Keratinocyte (primary cell): ENCODE measurements at regions not wholly inside any gene's neighbourhood (a gene's known extent, or its start where the extent isn't known, plus 50 kb on each side); places are given as distances from the start of the nearest gene placed in this dataset.

Source experiments
- DNase-seq: peaks from one replicate; pipeline ENCODE4 v3.0.0-alpha.2; 2011; ENCODE audit warnings: low read depth, missing footprints, low spot score
- FAIRE-seq: peaks from 2 replicates; lab custom pipeline; 2011; peaks lifted over from hg19 to GRCh38; lab: Jason Lieb, UNC
- H2AFZ ChIP-seq: 2 replicates; pipeline ENCODE4 v1.6.0; 2012; ENCODE audit warnings: low read length, control low read depth, inconsistent platforms; ENCODE audit not compliant: control insufficient read depth
- H3K27ac ChIP-seq: 2 replicates; pipeline ENCODE4 v1.5.1; 2011; ENCODE audit warnings: low read length; ENCODE audit not compliant: control insufficient read depth, insufficient read depth
- H3K27me3 ChIP-seq: 3 replicates; pipeline ENCODE4 v1.6.0; 2011; ENCODE audit warnings: low read length; ENCODE audit not compliant: control insufficient read depth, insufficient read depth; ENCODE audit errors: extremely low read depth
- H3K36me3 ChIP-seq, 2 experiments: 2 replicates in 1 of 2; 3 replicates in 1 of 2; pipeline ENCODE4 v1.5.1; 2011; ENCODE audit warnings: low read length in 2 of 2, mild to moderate bottlenecking in 1 of 2; ENCODE audit not compliant: control insufficient read depth in 2 of 2, insufficient read depth in 2 of 2; ENCODE audit errors: extremely low read depth in 1 of 2
- H3K4me1 ChIP-seq: 3 replicates; pipeline ENCODE4 v1.5.1; 2011; ENCODE audit warnings: low read length; ENCODE audit not compliant: control insufficient read depth, insufficient read depth; ENCODE audit errors: extremely low read depth
- H3K4me2 ChIP-seq: 3 replicates; pipeline ENCODE4 v1.6.0; 2011; ENCODE audit warnings: low read depth, low read length; ENCODE audit not compliant: control insufficient read depth, insufficient read depth; ENCODE audit errors: extremely low read depth
- H3K4me3 ChIP-seq, 3 experiments: fragments of 200-600 bp in 1 of 3; sonication (generic) in 1 of 3; 2 replicates in 2 of 3; 3 replicates in 1 of 3; pipeline ENCODE4 v1.5.1; 2011 to 2016; ENCODE audit warnings: low read length in 3 of 3, mild to moderate bottlenecking in 3 of 3, control low read depth in 2 of 3, inconsistent platforms in 1 of 3, low read depth in 1 of 3, mixed read lengths in 1 of 3, mixed run types in 1 of 3, moderate library complexity in 1 of 3; ENCODE audit not compliant: control insufficient read depth in 2 of 3, insufficient read depth in 2 of 3; ENCODE audit errors: extremely low read depth in 1 of 3
- H3K79me2 ChIP-seq: 2 replicates; pipeline ENCODE4 v1.6.0; 2012; ENCODE audit warnings: low read length; ENCODE audit not compliant: control insufficient read depth, insufficient read depth
- H3K9ac ChIP-seq: 3 replicates; pipeline ENCODE4 v1.6.0; 2011; ENCODE audit warnings: low read length; ENCODE audit not compliant: control insufficient read depth, insufficient read depth; ENCODE audit errors: extremely low read depth
- H3K9me1 ChIP-seq: 3 replicates; pipeline ENCODE4 v1.6.0; 2011; ENCODE audit warnings: low read length; ENCODE audit not compliant: control insufficient read depth, insufficient read depth; ENCODE audit errors: extremely low read depth
- H3K9me3 ChIP-seq: 2 replicates; pipeline ENCODE4 v1.5.1; 2012; ENCODE audit warnings: low read depth, low read length; ENCODE audit not compliant: control insufficient read depth
- H4K20me1 ChIP-seq: 3 replicates; pipeline ENCODE4 v1.6.0; 2011; ENCODE audit warnings: low read length; ENCODE audit not compliant: control insufficient read depth, insufficient read depth; ENCODE audit errors: extremely low read depth
- EZH2 ChIP-seq: IDR thresholded peaks from one replicate; pipeline ENCODE4 v1.6.1; 2012; ENCODE audit warnings: inconsistent platforms, mild to moderate bottlenecking, low read length, moderate library complexity
- dilution Hi-C: fragments of 300-500 bp; cut with MboI; formaldehyde crosslinking; loops from one replicate; pipeline ENCODE4 v1.7.0; 2020; ENCODE audit warnings: low sequenced_read_pairs; ENCODE audit not compliant: extremely low pct_ligation_motif_present
- TF ChIP-seq, protein P1 (sequence below), 3 experiments: IDR thresholded peaks in 1 of 3; conservative IDR thresholded peaks in 1 of 3; optimal IDR thresholded peaks in 1 of 3; 2 replicates in 2 of 3; 3 replicates in 1 of 3; pipeline versions ENCODE3 to v1.5.1; 2011; ENCODE audit warnings: low read length in 3 of 3, mild to moderate bottlenecking in 3 of 3, moderate library complexity in 2 of 3, control low read depth in 1 of 3, inconsistent platforms in 1 of 3; ENCODE audit not compliant: insufficient read depth in 2 of 3; ENCODE audit errors: extremely low read depth in 1 of 3

DNA sequence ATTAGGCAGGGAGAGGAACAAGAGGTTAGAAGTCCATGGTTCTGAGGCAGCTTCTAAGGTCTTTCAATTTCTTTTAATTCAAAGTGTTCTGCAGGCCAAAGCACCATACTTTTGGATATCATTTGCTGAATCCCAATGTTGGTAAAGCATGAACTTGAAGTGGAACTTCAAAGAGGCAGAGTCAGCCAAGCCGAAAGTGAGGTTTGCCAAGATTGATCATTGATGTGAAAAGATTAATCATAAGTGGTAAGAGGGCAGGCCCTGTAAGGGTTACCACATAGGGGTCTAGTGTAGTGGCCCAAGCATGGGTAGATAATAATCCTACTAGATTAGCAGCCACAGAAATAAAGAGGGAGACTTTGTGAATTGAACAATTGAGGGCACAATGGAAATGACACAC lies 191.7 kb upstream of the DIO2 start:
- H3K27ac ChIP-seq = no peak overlapping the region
- no peak for FAIRE-seq

DNA sequence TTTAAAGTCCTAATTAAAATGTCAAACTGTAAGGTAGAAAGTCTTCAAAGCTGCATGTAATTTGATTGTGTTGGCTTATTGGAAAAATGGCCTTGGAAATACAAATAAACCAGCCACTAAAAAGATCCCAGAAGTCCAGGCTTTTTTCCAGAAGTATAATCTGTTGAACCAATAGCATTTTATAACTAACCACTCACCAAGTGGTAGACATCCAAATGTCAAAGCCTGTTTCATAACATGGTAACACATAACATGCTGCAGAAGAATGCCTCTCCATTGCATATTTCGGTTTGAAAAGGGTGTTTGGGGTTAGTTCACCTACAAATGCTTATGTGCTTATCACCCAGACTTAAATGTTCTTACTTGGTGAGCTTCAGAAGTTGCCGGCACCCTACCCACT lies 183.7 kb upstream of the DIO2 start:
- Histone ChIP-seq H3K4me3 (no peak overlapping the region), H3K27ac (no peak overlapping the region), H3K27me3 (no peaks in the 10 kb centered on the region), H4K20me1 (no peaks in the 10 kb centered on the region), H2AFZ (no peak overlapping the region), H3K79me2 (no peaks in the 10 kb centered on the region), H3K9me1 (no peaks in the 10 kb centered on the region), H3K9ac (no peak overlapping the region), H3K36me3 (no peaks in the 10 kb centered on the region), H3K4me1 (peaks cover 14% of the 10 kb centered on the region), H3K9me3 (no peaks in the 10 kb centered on the region), H3K4me2 (no peak overlapping the region)
- dilution Hi-C loops = no loop called here
- TF ChIP-seq, protein P1, sequence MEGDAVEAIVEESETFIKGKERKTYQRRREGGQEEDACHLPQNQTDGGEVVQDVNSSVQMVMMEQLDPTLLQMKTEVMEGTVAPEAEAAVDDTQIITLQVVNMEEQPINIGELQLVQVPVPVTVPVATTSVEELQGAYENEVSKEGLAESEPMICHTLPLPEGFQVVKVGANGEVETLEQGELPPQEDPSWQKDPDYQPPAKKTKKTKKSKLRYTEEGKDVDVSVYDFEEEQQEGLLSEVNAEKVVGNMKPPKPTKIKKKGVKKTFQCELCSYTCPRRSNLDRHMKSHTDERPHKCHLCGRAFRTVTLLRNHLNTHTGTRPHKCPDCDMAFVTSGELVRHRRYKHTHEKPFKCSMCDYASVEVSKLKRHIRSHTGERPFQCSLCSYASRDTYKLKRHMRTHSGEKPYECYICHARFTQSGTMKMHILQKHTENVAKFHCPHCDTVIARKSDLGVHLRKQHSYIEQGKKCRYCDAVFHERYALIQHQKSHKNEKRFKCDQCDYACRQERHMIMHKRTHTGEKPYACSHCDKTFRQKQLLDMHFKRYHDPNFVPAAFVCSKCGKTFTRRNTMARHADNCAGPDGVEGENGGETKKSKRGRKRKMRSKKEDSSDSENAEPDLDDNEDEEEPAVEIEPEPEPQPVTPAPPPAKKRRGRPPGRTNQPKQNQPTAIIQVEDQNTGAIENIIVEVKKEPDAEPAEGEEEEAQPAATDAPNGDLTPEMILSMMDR (optimal IDR thresholded peaks at IDR 0.05 in 1 of 3, IDR thresholded peaks at IDR 0.05 in 1 of 3, conservative IDR thresholded peaks at IDR 0.05 in 1 of 3; ENCODE audit: extremely low read depth in 1 of 3, insufficient read depth in 2 of 3, low read length in 3 of 3) = no peak
- FAIRE-seq (no peak), DNase-seq (no peak)

More for the DNA sequence above, 191.7 kb upstream of the DIO2 start:
- H3K9me1 ChIP-seq = no peaks in the 10 kb centered on the region
- no peaks in the 10 kb centered on the region for H3K27me3 ChIP-seq
- H4K20me1 ChIP-seq = no peaks in the 10 kb centered on the region
- no peaks in the 10 kb centered on the region for H3K79me2 ChIP-seq
- no peak overlapping the region for H3K4me2 ChIP-seq
- no peak for DNase-seq
- TF ChIP-seq, protein P1 (optimal IDR thresholded peaks at IDR 0.05 in 1 of 3, IDR thresholded peaks at IDR 0.05 in 1 of 3, conservative IDR thresholded peaks at IDR 0.05 in 1 of 3; ENCODE audit: extremely low read depth in 1 of 3, insufficient read depth in 2 of 3, low read length in 3 of 3) = no peak
- TF ChIP-seq EZH2 = no peak
- no peak overlapping the region for H2AFZ ChIP-seq
- no peak overlapping the region for H3K9ac ChIP-seq
- H3K4me1 ChIP-seq = no peaks in the 10 kb centered on the region
- H3K9me3 ChIP-seq = no peaks in the 10 kb centered on the region
- H3K36me3 ChIP-seq = no peaks in the 10 kb centered on the region
- dilution Hi-C loops = no loop called here
- H3K4me3 ChIP-seq = no peak overlapping the region
